ENCODE measurements at regions not wholly inside any gene's neighbourhood (a gene's known extent, or its start where the extent isn't known, plus 50 kb on each side); places are given as distances from the start of the nearest gene placed in this dataset.

- TF ChIP-seq EZH2phosphoT487 (IDR thresholded peaks at IDR 0.05; ENCODE audit: unreplicated experiment), result no peak
- no peak for TF ChIP-seq POLR2AphosphoS5 (IDR thresholded peaks at IDR 0.05; ENCODE audit: low read depth)
- peak; percentile 82 to 94 for TF ChIP-seq CTCF (conservative IDR thresholded peaks at IDR 0.05; ENCODE audit: low read depth in 2 of 2)
- no peak for TF ChIP-seq ZNF462 (CRISPR knock-in tag; IDR thresholded peaks at IDR 0.05)
- TF ChIP-seq STAT1 (IDR thresholded peaks at IDR 0.05; ENCODE audit: unreplicated experiment), result no peak
- TF ChIP-seq ETS1 (IDR thresholded peaks at IDR 0.05), result no peak
- TF ChIP-seq JUNB (IDR thresholded peaks at IDR 0.05; ENCODE audit: unreplicated experiment), result no peak
- no peak for TF ChIP-seq REST (IDR thresholded peaks at IDR 0.05; ENCODE audit: unreplicated experiment)
- TF ChIP-seq EZH2 (IDR thresholded peaks at IDR 0.05; ENCODE audit: low read depth, unreplicated experiment), result no peak
Observed at GRCh38 chr7:18345641-18346234, 149.8 kb upstream of the HDAC9 start.

Data from GM23338 (cell line).